Testis (tissue), 2 donors: ENCODE measurements at regions not wholly inside any gene's neighbourhood (a gene's known extent, or its start where the extent isn't known, plus 50 kb on each side); places are given as distances from the start of the nearest gene placed in this dataset.

Experiments used
- DNase-seq: peaks from one replicate; pipeline ENCODE4 v3.0.0-alpha.2; 2019
- H3K27ac ChIP-seq, 2 donors: fragments of 200-600 bp; sonication (generic); one replicate each; pipeline ENCODE4 v1.5.1; 2019
- H3K27me3 ChIP-seq: fragments of 200-600 bp; sonication (generic); one replicate; pipeline ENCODE4 v1.5.1; 2019
- H3K36me3 ChIP-seq: fragments of 200-600 bp; sonication (generic); one replicate; pipeline ENCODE4 v1.5.1; 2017; ENCODE audit warnings: low read depth; ENCODE audit errors: missing control alignments
- H3K4me1 ChIP-seq: fragments of 200-600 bp; sonication (generic); one replicate; pipeline ENCODE4 v1.5.1; 2019
- H3K4me3 ChIP-seq, 2 donors: fragments of 200-600 bp; sonication (generic); one replicate each; pipeline ENCODE4 v1.5.1; 2017 to 2019
- H3K9me3 ChIP-seq: fragments of 200-600 bp; sonication (generic); one replicate; pipeline ENCODE4 v1.5.1; 2017
- CTCF ChIP-seq, 3 experiments: fragments of 450-650 bp in 2 of 3; fragments of 200-600 bp in 1 of 3; sonication (generic) in 1 of 3; IDR thresholded peaks; one replicate each; pipeline ENCODE4 v1.5.1; 2016 to 2019; ENCODE audit warnings: antibody characterized with exemption in 3 of 3, mild to moderate bottlenecking in 2 of 3, moderate library complexity in 1 of 3
- POLR2A ChIP-seq: fragments of 450-650 bp; IDR thresholded peaks from one replicate; pipeline ENCODE4 v1.6.1; 2017; ENCODE audit warnings: antibody characterized with exemption, mild to moderate bottlenecking, moderate library complexity
- WGBS, 2 donors: methylation state at CpG; one replicate each; pipeline ENCODE4 v1.1.5; 2018; 5-methylcytosine and 5-hydroxymethylcytosine counted together
- intact Hi-C: fragments of 100-400 bp; cut with DNase I; formaldehyde crosslinking; loops from one replicate; pipeline ENCODE4 v1.15.1; 2023; ENCODE audit warnings: low total_unique reads

- no peak for DNase-seq
- H3K4me1 ChIP-seq, result no peaks in the 10 kb centered on the region
- no peaks in the 10 kb centered on the region for H3K9me3 ChIP-seq
- H3K4me3 ChIP-seq, result no peak overlapping the region
- TF ChIP-seq CTCF (IDR thresholded peaks at IDR 0.05), result no peak
- TF ChIP-seq POLR2A, result no peak
- H3K27me3 ChIP-seq, result no peaks in the 10 kb centered on the region
- no peaks in the 10 kb centered on the region for H3K36me3 ChIP-seq
- intact Hi-C loops, result no loop called here
- 67 to 75% methylated on average over 2 of the region's 2 CpGs for WGBS, 2 donors
- H3K27ac ChIP-seq, result no peak overlapping the region
These were observed 144.4 kb downstream of the CCDC59 start for GRCh38 chr12:82213761-82214160.

GRCh38 chr12:82210882-82211281, 147.3 kb downstream of the CCDC59 start:
- 91 to 93% methylated on average over 1 of the region's 1 CpG for WGBS, 2 donors
- intact Hi-C loops, result no loop called here

GRCh38 chr12:82209533-82209932, 148.7 kb downstream of the CCDC59 start:
- Histone ChIP-seq H3K36me3 (no peaks in the 10 kb centered on the region), H3K27ac (no peak overlapping the region), H3K4me3 (no peak overlapping the region), H3K9me3 (no peaks in the 10 kb centered on the region), H3K4me1 (no peaks in the 10 kb centered on the region), H3K27me3 (no peaks in the 10 kb centered on the region)
- intact Hi-C loops, result no loop called here
- DNase-seq, result no peak
- WGBS, 2 donors, result 90 to 95% methylated on average over 8 to 9 of the region's 9 CpGs
- TF ChIP-seq POLR2A (no peak), CTCF (IDR thresholded peaks at IDR 0.05) (no peak)

More at GRCh38 chr12:82210882-82211281, 147.3 kb downstream of the CCDC59 start:
- H3K36me3 ChIP-seq, result no peaks in the 10 kb centered on the region
- H3K4me3 ChIP-seq, result no peak overlapping the region
- no peak overlapping the region for H3K27ac ChIP-seq
- no peak for TF ChIP-seq CTCF (IDR thresholded peaks at IDR 0.05)
- TF ChIP-seq POLR2A, result no peak
- no peaks in the 10 kb centered on the region for H3K9me3 ChIP-seq
- DNase-seq, result no peak
- no peaks in the 10 kb centered on the region for H3K27me3 ChIP-seq
- H3K4me1 ChIP-seq, result no peaks in the 10 kb centered on the region

GRCh38 chr12:82207556-82207955, 150.6 kb downstream of the CCDC59 start:
- Histone ChIP-seq H3K4me1 (no peaks in the 10 kb centered on the region), H3K4me3 (no peak overlapping the region), H3K9me3 (no peaks in the 10 kb centered on the region), H3K27me3 (no peaks in the 10 kb centered on the region), H3K36me3 (no peaks in the 10 kb centered on the region), H3K27ac (no peak overlapping the region)
- no peak for DNase-seq
- intact Hi-C loops, result no loop called here
- TF ChIP-seq CTCF (IDR thresholded peaks at IDR 0.05), result no peak
- no peak for TF ChIP-seq POLR2A

- Histone ChIP-seq H3K27me3 (no peaks in the 10 kb centered on the region), H3K4me1 (no peaks in the 10 kb centered on the region), H3K4me3 (no peak overlapping the region), H3K9me3 (no peaks in the 10 kb centered on the region), H3K27ac (no peak overlapping the region), H3K36me3 (no peaks in the 10 kb centered on the region)
- intact Hi-C loops, result no loop called here
- DNase-seq, result no peak
- TF ChIP-seq CTCF (IDR thresholded peaks at IDR 0.05), result no peak
- no peak for TF ChIP-seq POLR2A
- 76 to 92% methylated on average over 4 of the region's 4 CpGs for WGBS, 2 donors
These were observed 155.1 kb downstream of the CCDC59 start for GRCh38 chr12:82203086-82203485.
